Renal pelvis (tissue), 1 donor: ENCODE measurements at regions not wholly inside any gene's neighbourhood (a gene's known extent, or its start where the extent isn't known, plus 50 kb on each side); places are given as distances from the start of the nearest gene placed in this dataset.
"Not testable (repeated sequence)": the region's sequence is repeated elsewhere in the genome, so short reads cannot be mapped to it uniquely, and the experiment has no call there.

ENCODE experiments used
- DNase-seq: peaks from one replicate; pipeline ENCODE4 v3.0.0-alpha.2; 2013

GRCh38 chr5:174523311-174524071 is 200.9 kb upstream of the MSX2 start:
- DNase-seq = no peak

- DNase-seq = no peak
These were observed 200.0 kb upstream of the MSX2 start for GRCh38 chr5:174524351-174524750.

GRCh38 chr5:174526177-174526576 is 198.2 kb upstream of the MSX2 start:
- DNase-seq = no peak

GRCh38 chr5:174527916-174528540 is 196.4 kb upstream of the MSX2 start:
- DNase-seq = no peak

- DNase-seq = no peak
These were observed 195.4 kb upstream of the MSX2 start for GRCh38 chr5:174528821-174529544.

GRCh38 chr5:174529925-174530681 is 194.3 kb upstream of the MSX2 start:
- no peak for DNase-seq

- peak; percentile 48 for DNase-seq
These were observed 192.6 kb upstream of the MSX2 start for GRCh38 chr5:174531782-174532191.

GRCh38 chr5:174532455-174533453 is 191.6 kb upstream of the MSX2 start:
- no peak for DNase-seq

GRCh38 chr5:174533751-174534241 is 190.6 kb upstream of the MSX2 start:
- DNase-seq = no peak

- DNase-seq = no peak
These were observed 188.7 kb upstream of the MSX2 start for GRCh38 chr5:174535669-174536068.

GRCh38 chr5:174539823-174540222 is 184.6 kb upstream of the MSX2 start:
- not testable (repeated sequence) for DNase-seq

- no peak for DNase-seq
These were observed 182.3 kb upstream of the MSX2 start for GRCh38 chr5:174542037-174542436.

GRCh38 chr5:174542471-174542870 is 181.9 kb upstream of the MSX2 start:
- DNase-seq = no peak

GRCh38 chr5:174545926-174546325 is 178.5 kb upstream of the MSX2 start:
- DNase-seq = no peak

GRCh38 chr5:174547814-174548213 is 176.6 kb upstream of the MSX2 start:
- DNase-seq = no peak

- no peak for DNase-seq
These were observed 175.1 kb upstream of the MSX2 start for GRCh38 chr5:174549254-174549653.

GRCh38 chr5:174550026-174550425 is 174.4 kb upstream of the MSX2 start:
- DNase-seq = no peak

- DNase-seq = no peak
These were observed 172.0 kb upstream of the MSX2 start for GRCh38 chr5:174552428-174552827.

- DNase-seq = no peak
These were observed 170.8 kb upstream of the MSX2 start for GRCh38 chr5:174553556-174553955.

- no peak for DNase-seq
These were observed 168.7 kb upstream of the MSX2 start for GRCh38 chr5:174555726-174556125.

GRCh38 chr5:174556756-174557155 is 167.6 kb upstream of the MSX2 start:
- DNase-seq = no peak
